ENCODE measurements at regions not wholly inside any gene's neighbourhood (a gene's known extent, or its start where the extent isn't known, plus 50 kb on each side); places are given as distances from the start of the nearest gene placed in this dataset.

DNA sequence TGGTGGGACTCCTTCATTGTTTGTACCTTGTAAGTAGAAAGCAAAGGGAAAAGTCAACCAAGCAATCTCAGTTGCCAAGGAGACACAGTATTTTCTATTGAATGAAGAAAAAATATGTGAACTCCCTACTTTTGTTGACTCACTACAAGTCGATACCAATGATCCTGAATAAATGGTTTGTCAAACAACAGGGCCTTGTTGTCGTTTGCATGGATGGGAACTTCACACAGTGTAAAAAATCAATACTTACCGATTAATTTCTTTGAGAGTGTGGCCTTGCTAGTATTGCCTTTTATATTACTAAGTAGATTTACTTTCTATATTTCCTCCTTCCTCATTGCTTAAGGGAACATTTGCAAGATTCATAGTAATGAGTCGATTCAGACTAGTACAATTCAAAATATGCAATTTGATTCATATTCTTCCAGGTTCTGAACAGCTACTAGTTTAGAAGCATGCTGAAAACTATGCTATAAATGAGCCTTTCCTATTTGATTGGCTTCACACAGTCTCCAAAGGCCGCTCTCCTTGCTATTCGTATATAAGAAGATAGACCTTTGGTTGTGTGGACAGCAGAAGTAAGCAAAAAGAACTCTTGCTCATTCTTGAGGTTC, 108.0 kb downstream of the ZNF330 start:
- no peak overlapping the region for H4K8ac ChIP-seq (ENCODE audit: extremely low read depth, insufficient read depth, low read length)
- no peak overlapping the region for H3K18ac ChIP-seq (ENCODE audit: extremely low read depth, low read length)
- no peaks in the 10 kb centered on the region for H3K27me3 ChIP-seq (replicated peaks in 1 of 4; ENCODE audit: control insufficient read depth in 3 of 4, extremely low read depth in 1 of 4, insufficient read depth in 3 of 4, low read length in 3 of 4)
- H2BK5ac ChIP-seq (ENCODE audit: low read depth, low read length), result no peak overlapping the region
- no peak overlapping the region for H2AK5ac ChIP-seq (ENCODE audit: low read depth, low read length)
- H3K79me1 ChIP-seq (ENCODE audit: low read depth, low read length), result no peaks in the 10 kb centered on the region
- DNase-seq (ENCODE audit: low read depth in 1 of 2, low spot score in 2 of 2) (no peak), FAIRE-seq (no peak)
- no peak overlapping the region for H2BK120ac ChIP-seq (replicated peaks; ENCODE audit: low read depth, low read length)
- no peak overlapping the region for H3K23ac ChIP-seq (ENCODE audit: insufficient read length)
- H3K4me3 ChIP-seq (ENCODE audit: extremely low read depth in 1 of 4, insufficient read depth in 2 of 4, low read depth in 3 of 4, low read length in 4 of 4), result no peak overlapping the region
- H2BK12ac ChIP-seq (ENCODE audit: low read depth, low read length), result no peak overlapping the region
- H3K4ac ChIP-seq (replicated peaks; ENCODE audit: insufficient read length, low read depth, low read length), result no peak overlapping the region
- H2BK20ac ChIP-seq (ENCODE audit: low read length), result no peak overlapping the region
- no peaks in the 10 kb centered on the region for H3K9me3 ChIP-seq (ENCODE audit: insufficient read depth in 2 of 2, low read depth in 1 of 2, low read length in 1 of 2)
- H3K14ac ChIP-seq (ENCODE audit: insufficient read length), result no peak overlapping the region
- no peaks in the 10 kb centered on the region for H4K20me1 ChIP-seq (replicated peaks in 1 of 2; ENCODE audit: control insufficient read depth in 1 of 2, insufficient read depth in 2 of 2, low read length in 2 of 2)
- H3K4me2 ChIP-seq (ENCODE audit: insufficient read depth in 1 of 2, low read depth in 2 of 2, low read length in 2 of 2), result no peak overlapping the region
- ChIA-PET POLR2A (ENCODE audit: partially characterized antibody) (interaction anchor here (0.5 kb wide), 1 partner anchor 509 kb away, joined by 3 read pairs; no protein-coding TSS in a partner anchor), CTCF (ENCODE audit: partially characterized antibody) (no interaction called here)
- no peak overlapping the region for H3K27ac ChIP-seq (ENCODE audit: low read depth, low read length)
- no peaks in the 10 kb centered on the region for H3K23me2 ChIP-seq (ENCODE audit: low read depth, low read length)
- H4K5ac ChIP-seq (ENCODE audit: insufficient read length, low read depth, low read length), result no peak overlapping the region
- H4K91ac ChIP-seq (replicated peaks; ENCODE audit: insufficient read length, low read length), result no peak overlapping the region
- no peaks in the 10 kb centered on the region for H3K4me1 ChIP-seq (replicated peaks in 1 of 4; ENCODE audit: control insufficient read depth in 3 of 4, insufficient read depth in 4 of 4, low read length in 3 of 4)
- H2AFZ ChIP-seq (ENCODE audit: low read length), result no peak overlapping the region
- no peak overlapping the region for H3K56ac ChIP-seq (replicated peaks; ENCODE audit: insufficient read length, low read depth, low read length)
- H3K79me2 ChIP-seq (ENCODE audit: control insufficient read depth in 1 of 2, insufficient read depth in 2 of 2, low read length in 2 of 2), result no peaks in the 10 kb centered on the region
- WGBS, 2 experiments (ENCODE audit: extremely low coverage in 1 of 2, insufficient coverage in 1 of 2, insufficient read length in 1 of 2, insufficient replicate concordance in 2 of 2, low coverage in 1 of 2, low lambda C conversion rate in 2 of 2, missing lambda C conversion rate in 1 of 2), result 93% methylated on average over 6 of the region's 6 CpGs; no CpG with 5 or more reads in 1 of the 2 experiments
- H2BK15ac ChIP-seq (ENCODE audit: low read length), result no peak overlapping the region
- H3K9ac ChIP-seq (replicated peaks in 1 of 4; ENCODE audit: extremely low read depth in 1 of 4, low read depth in 3 of 4, low read length in 3 of 4), result no peak overlapping the region
- H3K36me3 ChIP-seq (ENCODE audit: control insufficient read depth in 2 of 4, insufficient read depth in 4 of 4, low read length in 3 of 4), result no peaks in the 10 kb centered on the region
- TF ChIP-seq SP2 (IDR thresholded peaks at IDR 0.05; ENCODE audit: low read length) (no peak), ASH2L (IDR thresholded peaks at IDR 0.05; ENCODE audit: low read length) (no peak), POU5F1 (IDR thresholded peaks at IDR 0.05; ENCODE audit: low read depth, low read length) (no peak), CHD2 (IDR thresholded peaks at IDR 0.05; ENCODE audit: low read length) (no peak), KDM1A (IDR thresholded peaks at IDR 0.05; ENCODE audit: borderline replicate concordance, low read length) (no peak), YY1 (IDR thresholded peaks at IDR 0.05; ENCODE audit: low read depth, low read length) (no peak), TAF7 (optimal IDR thresholded peaks at IDR 0.05; ENCODE audit: borderline replicate concordance, low read depth, low read length) (no peak), EZH2 (IDR thresholded peaks at IDR 0.05; ENCODE audit: low read depth, low read length, severe bottlenecking) (no peak), RXRA (IDR thresholded peaks at IDR 0.05; ENCODE audit: insufficient read depth, low read depth, low read length) (no peak), TCF12 (IDR thresholded peaks at IDR 0.05; ENCODE audit: low read depth, low read length) (no peak), FOSL1 (IDR thresholded peaks at IDR 0.05; ENCODE audit: insufficient read depth, low read depth, low read length) (no peak), BACH1 (IDR thresholded peaks at IDR 0.05; ENCODE audit: low read length) (no peak)

All from H1 (cell line).